ENCODE measurements at regions not wholly inside any gene's neighbourhood (a gene's known extent, or its start where the extent isn't known, plus 50 kb on each side); places are given as distances from the start of the nearest gene placed in this dataset.

- H3K27ac ChIP-seq (ENCODE audit: low read length), result no peak overlapping the region
Measured at GRCh38 chr20:56805966-56806365, 176.9 kb downstream of the TFAP2C start.

DNA sequence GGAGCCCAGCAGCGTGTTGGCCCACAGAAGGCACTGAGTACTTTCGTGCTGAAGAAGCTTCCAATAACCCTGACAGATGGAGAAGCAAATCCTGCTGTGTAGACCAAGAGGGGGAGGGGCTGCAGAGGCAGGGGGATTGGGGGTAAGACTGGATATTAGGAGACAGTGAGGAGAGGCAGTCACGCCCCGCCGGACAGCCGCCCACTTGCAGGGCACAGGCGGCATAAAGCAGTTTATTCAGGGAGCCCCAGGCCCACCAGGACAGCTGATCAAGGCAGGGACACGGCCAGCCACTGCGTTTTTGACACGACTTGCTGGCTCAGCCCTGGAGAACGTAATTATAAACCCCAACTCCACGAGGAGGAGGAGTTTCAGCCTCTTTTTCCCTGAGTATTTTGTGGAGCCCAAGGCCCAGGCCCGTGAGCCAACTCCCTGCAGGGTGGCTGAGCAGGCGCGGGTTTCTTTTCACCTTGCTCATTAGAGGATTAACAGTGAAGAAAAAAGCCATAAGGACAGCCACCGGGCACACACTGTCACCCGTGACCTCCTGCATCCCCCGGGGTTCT, 177.9 kb downstream of the TFAP2C start:
- H3K9me3 ChIP-seq (ENCODE audit: insufficient read depth, low read length), result no peaks in the 10 kb centered on the region
- no peaks in the 10 kb centered on the region for H3K79me2 ChIP-seq (ENCODE audit: low read length)
- H3K27ac ChIP-seq (ENCODE audit: low read length), result no peak overlapping the region
- no peak overlapping the region for H3K4me2 ChIP-seq (ENCODE audit: low read length)
- no peak for TF ChIP-seq EZH2phosphoT487 (IDR thresholded peaks at IDR 0.05; ENCODE audit: low read depth)
- no peak for TF ChIP-seq CTCF (IDR thresholded peaks at IDR 0.05; ENCODE audit: low read depth, low read length)
- H4K20me1 ChIP-seq (ENCODE audit: insufficient read depth, low read length), result no peaks in the 10 kb centered on the region
- H3K27me3 ChIP-seq (ENCODE audit: low read depth, low read length), result peaks cover 22% of the 10 kb centered on the region
- no peak overlapping the region for H3K4me3 ChIP-seq (ENCODE audit: low read length)
- H3K36me3 ChIP-seq (replicated peaks; ENCODE audit: low read depth, low read length), result no peaks in the 10 kb centered on the region
- no peak overlapping the region for H2AFZ ChIP-seq (ENCODE audit: low read depth, low read length)
- H3K9ac ChIP-seq (ENCODE audit: low read length), result no peak overlapping the region
- no peaks in the 10 kb centered on the region for H3K4me1 ChIP-seq (ENCODE audit: low read length)

More at GRCh38 chr20:56805966-56806365, 176.9 kb downstream of the TFAP2C start:
- Histone ChIP-seq H2AFZ (ENCODE audit: low read depth, low read length) (no peak overlapping the region), H3K4me1 (ENCODE audit: low read length) (no peaks in the 10 kb centered on the region), H3K9ac (ENCODE audit: low read length) (no peak overlapping the region), H3K9me3 (ENCODE audit: insufficient read depth, low read length) (no peaks in the 10 kb centered on the region), H4K20me1 (ENCODE audit: insufficient read depth, low read length) (no peaks in the 10 kb centered on the region), H3K4me2 (ENCODE audit: low read length) (no peak overlapping the region), H3K79me2 (ENCODE audit: low read length) (no peaks in the 10 kb centered on the region), H3K27me3 (ENCODE audit: low read depth, low read length) (peaks cover 15% of the 10 kb centered on the region), H3K36me3 (replicated peaks; ENCODE audit: low read depth, low read length) (no peaks in the 10 kb centered on the region), H3K4me3 (ENCODE audit: low read length) (no peak overlapping the region)
- TF ChIP-seq EZH2phosphoT487 (IDR thresholded peaks at IDR 0.05; ENCODE audit: low read depth) (no peak), CTCF (IDR thresholded peaks at IDR 0.05; ENCODE audit: low read depth, low read length) (no peak)

DNA sequence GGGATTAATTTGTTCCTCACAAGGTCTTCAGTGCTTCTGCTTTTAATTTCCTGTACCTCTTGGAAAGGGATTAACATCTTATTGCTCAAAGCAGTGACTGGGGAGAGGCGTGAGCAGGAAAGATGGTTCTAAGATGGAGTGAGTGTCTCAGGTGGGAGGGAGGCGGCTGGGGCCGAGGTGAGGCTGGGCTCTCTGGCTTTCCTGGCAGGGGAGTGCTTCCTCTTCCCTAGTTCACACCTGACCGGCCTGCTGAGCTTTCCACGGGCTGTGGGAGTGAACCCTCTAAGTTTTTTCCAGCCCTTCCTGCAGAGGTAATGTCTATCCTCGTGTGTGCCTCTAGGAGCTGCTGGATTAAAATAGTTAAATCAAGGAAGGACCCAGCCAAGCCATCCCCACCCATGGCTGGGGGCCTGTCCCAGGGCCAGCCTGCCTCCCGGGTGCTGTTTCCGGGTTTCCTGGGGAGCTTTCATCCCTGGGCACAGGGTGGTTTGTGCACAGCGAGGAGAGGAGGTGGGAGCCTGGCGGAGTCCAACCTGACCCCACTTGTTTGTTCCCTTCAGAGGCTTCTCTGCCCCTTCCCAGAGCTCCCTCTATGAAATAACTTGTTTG, 179.1 kb downstream of the TFAP2C start:
- Histone ChIP-seq H3K4me1 (ENCODE audit: low read length) (no peaks in the 10 kb centered on the region), H3K4me2 (ENCODE audit: low read length) (no peak overlapping the region), H3K27me3 (ENCODE audit: low read depth, low read length) (peaks cover 26% of the 10 kb centered on the region), H3K9me3 (ENCODE audit: insufficient read depth, low read length) (no peaks in the 10 kb centered on the region), H3K4me3 (ENCODE audit: low read length) (no peak overlapping the region), H3K9ac (ENCODE audit: low read length) (no peak overlapping the region), H3K27ac (ENCODE audit: low read length) (no peak overlapping the region), H3K36me3 (replicated peaks; ENCODE audit: low read depth, low read length) (no peaks in the 10 kb centered on the region), H4K20me1 (ENCODE audit: insufficient read depth, low read length) (no peaks in the 10 kb centered on the region), H3K79me2 (ENCODE audit: low read length) (no peaks in the 10 kb centered on the region), H2AFZ (ENCODE audit: low read depth, low read length) (no peak overlapping the region)
- TF ChIP-seq CTCF (IDR thresholded peaks at IDR 0.05; ENCODE audit: low read depth, low read length) (no peak), EZH2phosphoT487 (IDR thresholded peaks at IDR 0.05; ENCODE audit: low read depth) (no peak)

DNA sequence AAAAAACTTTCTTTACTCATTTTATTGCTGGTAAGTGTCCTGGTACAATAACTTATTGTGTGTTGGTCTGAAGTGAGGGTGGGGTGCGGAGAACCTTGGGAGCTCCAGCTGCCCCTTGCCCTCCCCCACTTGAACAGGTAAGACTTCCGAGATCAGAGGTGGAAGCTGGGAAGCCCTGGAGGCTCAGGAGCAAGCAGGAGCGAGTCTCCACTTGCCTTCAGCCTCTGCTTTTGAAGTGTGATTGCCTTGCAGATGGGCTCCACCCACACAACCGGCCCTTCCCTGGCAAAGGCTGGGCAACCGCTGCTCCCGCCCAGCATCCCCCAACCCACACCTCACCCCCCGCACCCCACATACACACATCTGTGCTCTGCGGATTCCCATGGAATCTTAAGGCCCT, 179.6 kb downstream of the TFAP2C start:
- no peaks in the 10 kb centered on the region for H3K4me1 ChIP-seq (ENCODE audit: low read length)
- H3K4me2 ChIP-seq (ENCODE audit: low read length), result no peak overlapping the region
- no peaks in the 10 kb centered on the region for H3K9me3 ChIP-seq (ENCODE audit: insufficient read depth, low read length)
- no peak overlapping the region for H3K27ac ChIP-seq (ENCODE audit: low read length)
- no peak overlapping the region for H2AFZ ChIP-seq (ENCODE audit: low read depth, low read length)
- H4K20me1 ChIP-seq (ENCODE audit: insufficient read depth, low read length), result no peaks in the 10 kb centered on the region
- H3K36me3 ChIP-seq (replicated peaks; ENCODE audit: low read depth, low read length), result no peaks in the 10 kb centered on the region
- peaks cover 26% of the 10 kb centered on the region for H3K27me3 ChIP-seq (ENCODE audit: low read depth, low read length)
- H3K79me2 ChIP-seq (ENCODE audit: low read length), result no peaks in the 10 kb centered on the region
- H3K9ac ChIP-seq (ENCODE audit: low read length), result no peak overlapping the region
- H3K4me3 ChIP-seq (ENCODE audit: low read length), result no peak overlapping the region
- TF ChIP-seq CTCF (IDR thresholded peaks at IDR 0.05; ENCODE audit: low read depth, low read length) (no peak), EZH2phosphoT487 (IDR thresholded peaks at IDR 0.05; ENCODE audit: low read depth) (no peak)
